RPMI7951 (cell line): ENCODE measurements at regions not wholly inside any gene's neighbourhood (a gene's known extent, or its start where the extent isn't known, plus 50 kb on each side); places are given as distances from the start of the nearest gene placed in this dataset.

Experiments
- DNase-seq: peaks from one replicate; pipeline ENCODE4 v3.0.0-alpha.2; 2012; ENCODE audit warnings: low read depth

GRCh38 chr16:11474617-11475291 lies 112.0 kb downstream of the LITAF start:
- no peak for DNase-seq

- no peak for DNase-seq
Measured at GRCh38 chr16:11475896-11476630, 110.7 kb downstream of the LITAF start.

GRCh38 chr16:11476676-11477075 lies 110.0 kb downstream of the LITAF start:
- no peak for DNase-seq

- DNase-seq, result no peak
Measured at GRCh38 chr16:11478431-11479119, 108.1 kb downstream of the LITAF start.

GRCh38 chr16:11479916-11480315 lies 106.8 kb downstream of the LITAF start:
- no peak for DNase-seq

- no peak for DNase-seq
Measured at GRCh38 chr16:11480634-11481033, 106.1 kb downstream of the LITAF start.

GRCh38 chr16:11481987-11482386 lies 104.7 kb downstream of the LITAF start:
- peak; percentile 16 for DNase-seq

GRCh38 chr16:11482946-11483748 lies 103.6 kb downstream of the LITAF start:
- DNase-seq, result no peak

- DNase-seq, result peak; percentile 39
Measured at GRCh38 chr16:11484691-11485258, 101.9 kb downstream of the LITAF start.

GRCh38 chr16:11485676-11486075 lies 101.0 kb downstream of the LITAF start:
- DNase-seq, result no peak

GRCh38 chr16:11487289-11487688 lies 99.4 kb downstream of the LITAF start:
- DNase-seq, result no peak

- no peak for DNase-seq
Measured at GRCh38 chr16:11488304-11488703, 98.4 kb downstream of the LITAF start.

- no peak for DNase-seq
Measured at GRCh38 chr16:11491524-11491923, 95.2 kb downstream of the LITAF start.

GRCh38 chr16:11492808-11493530 lies 93.8 kb downstream of the LITAF start:
- DNase-seq, result no peak

- no peak for DNase-seq
Measured at GRCh38 chr16:11493531-11493929, 93.2 kb downstream of the LITAF start.

- DNase-seq, result no peak
Measured at GRCh38 chr16:11494029-11494428, 92.7 kb downstream of the LITAF start.

GRCh38 chr16:11494433-11494832 lies 92.3 kb downstream of the LITAF start:
- no peak for DNase-seq

- DNase-seq, result no peak
Measured at GRCh38 chr16:11495066-11495407, 91.7 kb downstream of the LITAF start.
